ENCODE measurements at regions not wholly inside any gene's neighbourhood (a gene's known extent, or its start where the extent isn't known, plus 50 kb on each side); places are given as distances from the start of the nearest gene placed in this dataset.

DNA sequence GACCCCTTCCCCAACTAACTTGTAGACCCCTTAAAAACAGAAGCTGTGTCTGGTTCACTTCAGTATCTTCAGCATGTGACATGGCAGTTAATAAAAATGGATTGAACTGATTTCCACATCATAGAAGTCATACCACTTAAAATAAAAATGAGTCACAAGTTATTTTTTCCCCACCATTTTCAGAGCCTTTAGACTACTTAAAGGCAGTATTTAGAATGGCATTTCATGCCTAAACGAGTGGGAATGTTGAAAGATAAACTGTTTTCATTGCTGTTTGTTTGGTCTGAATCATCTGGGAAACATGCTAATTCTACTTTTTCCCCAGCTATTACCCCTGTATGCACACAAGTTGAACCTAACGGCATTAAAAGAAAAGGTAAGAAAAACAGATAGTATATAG lies 324.0 kb downstream of the RAB38 start:
- Histone ChIP-seq H3K4me1 (no peaks in the 10 kb centered on the region), H3K36me3 (no peaks in the 10 kb centered on the region), H3K9me3 (no peaks in the 10 kb centered on the region), H3K4me3 (no peak overlapping the region), H3K27me3 (no peaks in the 10 kb centered on the region), H3K27ac (no peak overlapping the region)
- intact Hi-C loops (cut with DNase I): no loop called here
- DNase-seq: no peak
- ATAC-seq: no peak
- no peak for TF ChIP-seq CTCF (IDR thresholded peaks at IDR 0.05)

GRCh38 chr11:87849216-87849615 lies 326.0 kb downstream of the RAB38 start:
- intact Hi-C loops (cut with DNase I): no loop called here
- no peak for ATAC-seq

DNA sequence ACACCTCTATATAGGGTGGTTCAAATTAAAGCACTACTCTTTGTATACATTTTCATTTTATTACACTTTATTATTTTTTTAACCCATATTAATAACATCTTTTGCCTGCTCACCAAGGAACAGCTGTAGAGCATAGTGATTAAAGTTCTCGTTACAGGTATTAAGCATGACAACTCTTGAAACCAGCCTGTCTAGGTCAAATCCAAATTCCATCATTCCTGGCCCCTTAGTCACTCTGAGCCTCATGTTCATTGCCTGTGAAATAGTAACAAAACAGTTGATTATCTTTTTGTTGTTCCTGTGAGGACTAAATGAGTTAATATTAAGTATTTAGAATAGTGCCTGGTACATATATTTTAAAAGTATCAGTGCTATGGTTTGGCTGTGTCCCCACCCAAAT lies 334.5 kb downstream of the RAB38 start:
- intact Hi-C loops (cut with DNase I): no loop called here
- no peaks in the 10 kb centered on the region for H3K27me3 ChIP-seq
- H3K27ac ChIP-seq: no peak overlapping the region
- DNase-seq: no peak
- no peak for TF ChIP-seq CTCF (IDR thresholded peaks at IDR 0.05)
- no peak overlapping the region for H3K4me3 ChIP-seq
- H3K4me1 ChIP-seq: no peaks in the 10 kb centered on the region
- no peaks in the 10 kb centered on the region for H3K9me3 ChIP-seq
- ATAC-seq: no peak
- no peaks in the 10 kb centered on the region for H3K36me3 ChIP-seq

More at GRCh38 chr11:87849216-87849615, 326.0 kb downstream of the RAB38 start:
- H3K27ac ChIP-seq: no peak overlapping the region
- no peaks in the 10 kb centered on the region for H3K27me3 ChIP-seq
- no peak for DNase-seq
- no peak overlapping the region for H3K4me3 ChIP-seq
- no peaks in the 10 kb centered on the region for H3K36me3 ChIP-seq
- no peak for TF ChIP-seq CTCF (IDR thresholded peaks at IDR 0.05)
- H3K4me1 ChIP-seq: no peaks in the 10 kb centered on the region
- H3K9me3 ChIP-seq: no peaks in the 10 kb centered on the region

DNA sequence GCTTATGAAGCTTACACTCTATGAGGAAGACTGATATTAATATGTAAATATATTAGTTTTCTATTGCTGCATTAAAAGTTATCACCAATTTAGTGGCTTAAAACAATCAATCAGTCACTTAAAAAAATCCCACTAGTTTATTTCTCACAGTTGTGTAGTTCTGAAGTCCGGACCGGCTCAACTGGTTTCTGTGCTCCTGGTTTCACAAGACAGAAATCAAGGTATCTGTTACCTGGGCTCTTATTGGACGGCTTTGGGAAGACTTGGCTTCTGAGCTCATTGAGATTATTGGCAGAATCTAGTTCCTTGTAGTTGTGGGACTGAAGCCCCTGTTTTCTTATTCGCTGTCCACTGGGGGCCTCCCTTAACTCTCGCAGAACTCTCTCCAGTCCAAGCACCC lies 343.0 kb downstream of the RAB38 start:
- ATAC-seq (no peak), DNase-seq (no peak)
- H3K36me3 ChIP-seq: no peaks in the 10 kb centered on the region
- H3K27ac ChIP-seq: no peak overlapping the region
- intact Hi-C loops (cut with DNase I): no loop called here
- no peaks in the 10 kb centered on the region for H3K9me3 ChIP-seq
- H3K4me3 ChIP-seq: no peak overlapping the region
- no peaks in the 10 kb centered on the region for H3K27me3 ChIP-seq
- no peaks in the 10 kb centered on the region for H3K4me1 ChIP-seq
- no peak for TF ChIP-seq CTCF (IDR thresholded peaks at IDR 0.05)

DNA sequence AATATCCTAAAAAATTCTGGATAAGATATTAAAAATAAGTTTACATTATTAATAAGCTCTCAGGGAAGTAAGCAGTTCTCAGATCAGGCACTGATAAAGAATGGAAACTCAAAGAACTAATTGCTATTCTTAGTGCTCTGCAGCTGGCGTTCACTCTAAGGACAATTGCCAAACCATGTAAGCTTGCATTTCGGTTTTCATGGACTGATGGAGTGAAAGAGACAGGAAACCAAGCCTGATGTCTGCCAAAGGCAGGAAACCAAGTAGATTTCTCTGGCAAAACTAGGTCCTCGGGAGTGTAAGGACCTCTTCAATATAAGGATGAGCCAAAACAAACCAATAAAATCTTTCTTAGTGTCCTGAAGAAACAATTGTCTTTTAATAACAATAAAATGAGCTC lies 355.2 kb downstream of the RAB38 start:
- Histone ChIP-seq H3K9me3 (no peaks in the 10 kb centered on the region), H3K4me1 (no peaks in the 10 kb centered on the region), H3K27ac (no peak overlapping the region), H3K4me3 (no peak overlapping the region), H3K36me3 (no peaks in the 10 kb centered on the region), H3K27me3 (no peaks in the 10 kb centered on the region)
- no peak for TF ChIP-seq CTCF (IDR thresholded peaks at IDR 0.05)
- ATAC-seq: no peak
- no peak for DNase-seq
- intact Hi-C loops (cut with DNase I): no loop called here

GRCh38 chr11:87819151-87819550 lies 356.1 kb downstream of the RAB38 start:
- ATAC-seq (no peak), DNase-seq (no peak)
- H3K9me3 ChIP-seq: no peaks in the 10 kb centered on the region
- TF ChIP-seq CTCF (IDR thresholded peaks at IDR 0.05): no peak
- no peaks in the 10 kb centered on the region for H3K27me3 ChIP-seq
- H3K36me3 ChIP-seq: no peaks in the 10 kb centered on the region
- no peak overlapping the region for H3K27ac ChIP-seq
- intact Hi-C loops (cut with DNase I): no loop called here
- H3K4me1 ChIP-seq: no peaks in the 10 kb centered on the region
- no peak overlapping the region for H3K4me3 ChIP-seq

All from upper lobe of right lung (tissue), 1 donor.